WTC11 (cell line): ENCODE measurements at regions not wholly inside any gene's neighbourhood (a gene's known extent, or its start where the extent isn't known, plus 50 kb on each side); places are given as distances from the start of the nearest gene placed in this dataset.

Experiments used
- ATAC-seq: fragments of 200-7000 bp; cut with Tn5 transposase; 2 replicates; pipeline ENCODE4 v1.10.0; 2021; ENCODE audit warnings: mild to moderate bottlenecking, moderate library complexity
- CTCF ChIA-PET: fragments of 300-600 bp; sonication (Branson Sonifier 250); formaldehyde crosslinking; loops from one replicate; lab custom pipeline; 2021; ENCODE audit warnings: antibody characterized with exemption; lab: Charles Lee
- POLR2A ChIA-PET: fragments of 350-600 bp; sonication (Branson Sonifier 250); formaldehyde crosslinking; loops from one replicate; lab custom pipeline; 2021; ENCODE audit warnings: antibody characterized with exemption; lab: Charles Lee
- DNase-seq: peaks from one replicate; pipeline ENCODE4 v3.0.0; 2021; ENCODE audit warnings: low spot score
- H3K27ac Mint-ChIP-seq: 2 replicates; pipeline ENCODE4 v1.8.0; 2021; ENCODE audit warnings: mixed read lengths
- H3K27me3 Mint-ChIP-seq: 2 replicates; pipeline ENCODE4 v1.8.0; 2021; ENCODE audit warnings: low read depth, mild to moderate bottlenecking, moderate library complexity, mixed read lengths
- H3K36me3 Mint-ChIP-seq: 2 replicates; pipeline ENCODE4 v1.8.0; 2021; ENCODE audit warnings: mixed read lengths
- H3K4me1 Mint-ChIP-seq: 2 replicates; pipeline ENCODE4 v1.8.0; 2022; ENCODE audit warnings: mixed read lengths
- H3K4me3 Mint-ChIP-seq: 2 replicates; pipeline ENCODE4 v1.8.0; 2021; ENCODE audit warnings: mild to moderate bottlenecking, moderate library complexity, mixed read lengths
- H3K9me3 Mint-ChIP-seq: 2 replicates; pipeline ENCODE4 v1.8.0; 2021; ENCODE audit warnings: mixed read lengths
- E2F5 ChIP-seq: sonication (generic); formaldehyde crosslinking; IDR thresholded peaks from 2 replicates; pipeline ENCODE4 v1.8.1; 2022; ENCODE audit warnings: mild to moderate bottlenecking, moderate library complexity, missing genetic modification reagents
- FOXJ3 ChIP-seq: sonication (generic); formaldehyde crosslinking; IDR thresholded peaks from 2 replicates; pipeline ENCODE4 v1.9.0; 2021; ENCODE audit warnings: missing genetic modification reagents, mild to moderate bottlenecking, borderline replicate concordance
- FOXK1 ChIP-seq: sonication (generic); formaldehyde crosslinking; IDR thresholded peaks from 2 replicates; pipeline ENCODE4 v1.8.0; 2022; ENCODE audit warnings: mild to moderate bottlenecking, moderate library complexity, missing genetic modification reagents
- NFYB ChIP-seq: sonication (generic); formaldehyde crosslinking; conservative IDR thresholded peaks from 2 replicates; pipeline ENCODE4 v1.8.0; 2022; ENCODE audit warnings: low read depth, missing genetic modification reagents
- ZNF317 ChIP-seq: sonication (generic); formaldehyde crosslinking; IDR thresholded peaks from 2 replicates; pipeline ENCODE4 v1.8.1; 2023; ENCODE audit warnings: low read depth, mild to moderate bottlenecking, moderate library complexity, missing genetic modification reagents, borderline replicate concordance
- ZSCAN18 ChIP-seq: fragments of 250-450 bp; sonication (Bioruptor Pico); IDR thresholded peaks from 2 replicates; pipeline ENCODE4 v2.1.2; 2022; ENCODE audit warnings: mild to moderate bottlenecking, moderate library complexity
- TF ChIP-seq, protein P1 (sequence below): sonication (generic); formaldehyde crosslinking; IDR thresholded peaks from 2 replicates; pipeline ENCODE4 v1.8.0; 2022; ENCODE audit warnings: missing genetic modification reagents
- TF ChIP-seq, protein P2 (sequence below): fragments of 250-450 bp; sonication (Bioruptor Pico); IDR thresholded peaks from 2 replicates; pipeline ENCODE4 v1.9.0; 2021; ENCODE audit warnings: mild to moderate bottlenecking, borderline replicate concordance
- TF ChIP-seq, protein P3 (sequence below): sonication (generic); formaldehyde crosslinking; IDR thresholded peaks from 2 replicates; pipeline ENCODE4 v1.8.0; 2022; ENCODE audit warnings: mild to moderate bottlenecking, missing genetic modification reagents
- TF ChIP-seq, protein P4 (sequence below): fragments of 250-450 bp; sonication (Bioruptor Pico); conservative IDR thresholded peaks from 2 replicates; pipeline ENCODE4 v1.9.0; 2021; ENCODE audit warnings: mild to moderate bottlenecking
- TF ChIP-seq, protein P5 (sequence below): sonication (generic); formaldehyde crosslinking; conservative IDR thresholded peaks from 2 replicates; pipeline ENCODE4 v1.8.1; 2022; ENCODE audit warnings: mild to moderate bottlenecking, missing genetic modification reagents
- TF ChIP-seq, protein P6 (sequence below): sonication (generic); formaldehyde crosslinking; IDR thresholded peaks from 2 replicates; pipeline ENCODE4 v1.8.0; 2023; ENCODE audit warnings: mild to moderate bottlenecking, missing genetic modification reagents
- TF ChIP-seq, protein P7 (sequence below): sonication (generic); formaldehyde crosslinking; IDR thresholded peaks from 2 replicates; pipeline ENCODE4 v1.8.0; 2022; ENCODE audit warnings: mild to moderate bottlenecking, missing genetic modification reagents

- TF ChIP-seq, protein P1, sequence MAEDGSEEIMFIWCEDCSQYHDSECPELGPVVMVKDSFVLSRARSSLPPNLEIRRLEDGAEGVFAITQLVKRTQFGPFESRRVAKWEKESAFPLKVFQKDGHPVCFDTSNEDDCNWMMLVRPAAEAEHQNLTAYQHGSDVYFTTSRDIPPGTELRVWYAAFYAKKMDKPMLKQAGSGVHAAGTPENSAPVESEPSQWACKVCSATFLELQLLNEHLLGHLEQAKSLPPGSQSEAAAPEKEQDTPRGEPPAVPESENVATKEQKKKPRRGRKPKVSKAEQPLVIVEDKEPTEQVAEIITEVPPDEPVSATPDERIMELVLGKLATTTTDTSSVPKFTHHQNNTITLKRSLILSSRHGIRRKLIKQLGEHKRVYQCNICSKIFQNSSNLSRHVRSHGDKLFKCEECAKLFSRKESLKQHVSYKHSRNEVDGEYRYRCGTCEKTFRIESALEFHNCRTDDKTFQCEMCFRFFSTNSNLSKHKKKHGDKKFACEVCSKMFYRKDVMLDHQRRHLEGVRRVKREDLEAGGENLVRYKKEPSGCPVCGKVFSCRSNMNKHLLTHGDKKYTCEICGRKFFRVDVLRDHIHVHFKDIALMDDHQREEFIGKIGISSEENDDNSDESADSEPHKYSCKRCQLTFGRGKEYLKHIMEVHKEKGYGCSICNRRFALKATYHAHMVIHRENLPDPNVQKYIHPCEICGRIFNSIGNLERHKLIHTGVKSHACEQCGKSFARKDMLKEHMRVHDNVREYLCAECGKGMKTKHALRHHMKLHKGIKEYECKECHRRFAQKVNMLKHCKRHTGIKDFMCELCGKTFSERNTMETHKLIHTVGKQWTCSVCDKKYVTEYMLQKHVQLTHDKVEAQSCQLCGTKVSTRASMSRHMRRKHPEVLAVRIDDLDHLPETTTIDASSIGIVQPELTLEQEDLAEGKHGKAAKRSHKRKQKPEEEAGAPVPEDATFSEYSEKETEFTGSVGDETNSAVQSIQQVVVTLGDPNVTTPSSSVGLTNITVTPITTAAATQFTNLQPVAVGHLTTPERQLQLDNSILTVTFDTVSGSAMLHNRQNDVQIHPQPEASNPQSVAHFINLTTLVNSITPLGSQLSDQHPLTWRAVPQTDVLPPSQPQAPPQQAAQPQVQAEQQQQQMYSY (CRISPR knock-in tag) = no peak
- TF ChIP-seq, protein P2, sequence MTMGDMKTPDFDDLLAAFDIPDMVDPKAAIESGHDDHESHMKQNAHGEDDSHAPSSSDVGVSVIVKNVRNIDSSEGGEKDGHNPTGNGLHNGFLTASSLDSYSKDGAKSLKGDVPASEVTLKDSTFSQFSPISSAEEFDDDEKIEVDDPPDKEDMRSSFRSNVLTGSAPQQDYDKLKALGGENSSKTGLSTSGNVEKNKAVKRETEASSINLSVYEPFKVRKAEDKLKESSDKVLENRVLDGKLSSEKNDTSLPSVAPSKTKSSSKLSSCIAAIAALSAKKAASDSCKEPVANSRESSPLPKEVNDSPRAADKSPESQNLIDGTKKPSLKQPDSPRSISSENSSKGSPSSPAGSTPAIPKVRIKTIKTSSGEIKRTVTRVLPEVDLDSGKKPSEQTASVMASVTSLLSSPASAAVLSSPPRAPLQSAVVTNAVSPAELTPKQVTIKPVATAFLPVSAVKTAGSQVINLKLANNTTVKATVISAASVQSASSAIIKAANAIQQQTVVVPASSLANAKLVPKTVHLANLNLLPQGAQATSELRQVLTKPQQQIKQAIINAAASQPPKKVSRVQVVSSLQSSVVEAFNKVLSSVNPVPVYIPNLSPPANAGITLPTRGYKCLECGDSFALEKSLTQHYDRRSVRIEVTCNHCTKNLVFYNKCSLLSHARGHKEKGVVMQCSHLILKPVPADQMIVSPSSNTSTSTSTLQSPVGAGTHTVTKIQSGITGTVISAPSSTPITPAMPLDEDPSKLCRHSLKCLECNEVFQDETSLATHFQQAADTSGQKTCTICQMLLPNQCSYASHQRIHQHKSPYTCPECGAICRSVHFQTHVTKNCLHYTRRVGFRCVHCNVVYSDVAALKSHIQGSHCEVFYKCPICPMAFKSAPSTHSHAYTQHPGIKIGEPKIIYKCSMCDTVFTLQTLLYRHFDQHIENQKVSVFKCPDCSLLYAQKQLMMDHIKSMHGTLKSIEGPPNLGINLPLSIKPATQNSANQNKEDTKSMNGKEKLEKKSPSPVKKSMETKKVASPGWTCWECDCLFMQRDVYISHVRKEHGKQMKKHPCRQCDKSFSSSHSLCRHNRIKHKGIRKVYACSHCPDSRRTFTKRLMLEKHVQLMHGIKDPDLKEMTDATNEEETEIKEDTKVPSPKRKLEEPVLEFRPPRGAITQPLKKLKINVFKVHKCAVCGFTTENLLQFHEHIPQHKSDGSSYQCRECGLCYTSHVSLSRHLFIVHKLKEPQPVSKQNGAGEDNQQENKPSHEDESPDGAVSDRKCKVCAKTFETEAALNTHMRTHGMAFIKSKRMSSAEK (CRISPR knock-in tag) = no peak
- TF ChIP-seq, protein P3, sequence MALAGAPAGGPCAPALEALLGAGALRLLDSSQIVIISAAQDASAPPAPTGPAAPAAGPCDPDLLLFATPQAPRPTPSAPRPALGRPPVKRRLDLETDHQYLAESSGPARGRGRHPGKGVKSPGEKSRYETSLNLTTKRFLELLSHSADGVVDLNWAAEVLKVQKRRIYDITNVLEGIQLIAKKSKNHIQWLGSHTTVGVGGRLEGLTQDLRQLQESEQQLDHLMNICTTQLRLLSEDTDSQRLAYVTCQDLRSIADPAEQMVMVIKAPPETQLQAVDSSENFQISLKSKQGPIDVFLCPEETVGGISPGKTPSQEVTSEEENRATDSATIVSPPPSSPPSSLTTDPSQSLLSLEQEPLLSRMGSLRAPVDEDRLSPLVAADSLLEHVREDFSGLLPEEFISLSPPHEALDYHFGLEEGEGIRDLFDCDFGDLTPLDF (CRISPR knock-in tag) = no peak
- no peak for TF ChIP-seq ZSCAN18 (CRISPR knock-in tag)
- TF ChIP-seq, protein P4, sequence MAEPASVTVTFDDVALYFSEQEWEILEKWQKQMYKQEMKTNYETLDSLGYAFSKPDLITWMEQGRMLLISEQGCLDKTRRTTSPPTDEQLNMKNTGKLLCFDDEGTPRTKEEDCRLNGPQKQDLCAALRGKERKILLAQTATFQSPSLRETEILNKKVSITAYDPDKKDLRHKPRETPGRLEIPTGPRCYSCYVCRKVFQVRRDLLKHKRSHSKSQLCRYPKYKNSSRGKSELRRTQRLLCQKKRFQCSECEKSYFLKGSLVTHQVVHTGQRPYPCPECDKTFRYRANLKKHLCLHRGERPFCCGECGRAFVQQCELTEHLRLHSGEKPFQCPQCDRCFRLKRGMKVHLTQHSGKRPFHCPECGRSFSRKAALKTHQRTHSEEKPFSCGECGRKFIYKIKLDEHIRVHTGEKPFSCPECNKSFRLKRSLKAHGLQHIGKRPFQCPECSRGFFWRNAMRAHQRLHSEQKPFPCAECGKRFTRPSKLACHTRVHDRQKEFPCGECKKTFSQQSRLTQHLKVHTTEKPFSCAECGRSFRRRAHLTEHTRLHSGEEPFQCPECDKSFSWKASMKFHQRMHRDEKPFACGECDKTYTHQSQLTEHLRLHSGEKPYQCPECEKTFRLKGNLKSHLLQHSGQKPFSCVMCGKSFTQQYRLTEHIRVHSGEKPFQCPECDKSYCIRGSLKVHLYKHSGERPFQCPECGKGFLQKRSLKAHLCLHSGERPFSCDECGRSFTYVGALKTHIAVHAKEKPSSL (CRISPR knock-in tag) = no peak
- TF ChIP-seq, protein P5, sequence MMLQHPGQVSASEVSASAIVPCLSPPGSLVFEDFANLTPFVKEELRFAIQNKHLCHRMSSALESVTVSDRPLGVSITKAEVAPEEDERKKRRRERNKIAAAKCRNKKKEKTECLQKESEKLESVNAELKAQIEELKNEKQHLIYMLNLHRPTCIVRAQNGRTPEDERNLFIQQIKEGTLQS (CRISPR knock-in tag) = no peak
- no peak for TF ChIP-seq E2F5 (CRISPR knock-in tag)
Observed at GRCh38 chr4:138675685-138676084, 339.9 kb upstream of the NOCT start (continued).

DNA sequence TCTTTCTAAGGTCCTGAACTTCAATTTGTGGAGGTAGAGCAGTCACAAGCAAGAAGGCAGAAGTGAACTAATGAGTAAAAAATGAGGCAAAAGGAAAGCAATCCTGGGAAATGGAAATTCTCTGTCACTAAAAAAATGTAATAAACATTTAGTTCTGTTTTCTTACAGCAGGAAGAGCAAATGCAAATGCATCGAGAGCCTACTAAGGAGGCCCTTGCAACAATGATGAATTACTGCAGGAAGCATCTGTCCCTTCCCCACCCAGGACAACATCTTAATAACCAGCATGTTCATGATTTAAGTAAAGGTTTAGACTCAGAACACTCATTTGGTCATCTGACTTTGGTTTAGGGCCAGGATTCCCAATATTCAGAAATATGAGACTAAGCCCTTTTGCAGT, 341.4 kb upstream of the NOCT start:
- H3K4me1 Mint-ChIP-seq = peaks cover 51% of the 10 kb centered on the region
- ChIA-PET CTCF (interaction anchor here (0.7 kb wide), 1 partner anchor 18 kb away, joined by 5 read pairs; no protein-coding TSS in a partner anchor), POLR2A (no interaction called here)
- no peaks in the 10 kb centered on the region for H3K36me3 Mint-ChIP-seq
- DNase-seq = no peak
- H3K27me3 Mint-ChIP-seq = peaks cover 6% of the 10 kb centered on the region; the same call in 1 of the 2 replicates
- no peak for ATAC-seq
- H3K9me3 Mint-ChIP-seq = no peaks in the 10 kb centered on the region
- TF ChIP-seq, protein P6, sequence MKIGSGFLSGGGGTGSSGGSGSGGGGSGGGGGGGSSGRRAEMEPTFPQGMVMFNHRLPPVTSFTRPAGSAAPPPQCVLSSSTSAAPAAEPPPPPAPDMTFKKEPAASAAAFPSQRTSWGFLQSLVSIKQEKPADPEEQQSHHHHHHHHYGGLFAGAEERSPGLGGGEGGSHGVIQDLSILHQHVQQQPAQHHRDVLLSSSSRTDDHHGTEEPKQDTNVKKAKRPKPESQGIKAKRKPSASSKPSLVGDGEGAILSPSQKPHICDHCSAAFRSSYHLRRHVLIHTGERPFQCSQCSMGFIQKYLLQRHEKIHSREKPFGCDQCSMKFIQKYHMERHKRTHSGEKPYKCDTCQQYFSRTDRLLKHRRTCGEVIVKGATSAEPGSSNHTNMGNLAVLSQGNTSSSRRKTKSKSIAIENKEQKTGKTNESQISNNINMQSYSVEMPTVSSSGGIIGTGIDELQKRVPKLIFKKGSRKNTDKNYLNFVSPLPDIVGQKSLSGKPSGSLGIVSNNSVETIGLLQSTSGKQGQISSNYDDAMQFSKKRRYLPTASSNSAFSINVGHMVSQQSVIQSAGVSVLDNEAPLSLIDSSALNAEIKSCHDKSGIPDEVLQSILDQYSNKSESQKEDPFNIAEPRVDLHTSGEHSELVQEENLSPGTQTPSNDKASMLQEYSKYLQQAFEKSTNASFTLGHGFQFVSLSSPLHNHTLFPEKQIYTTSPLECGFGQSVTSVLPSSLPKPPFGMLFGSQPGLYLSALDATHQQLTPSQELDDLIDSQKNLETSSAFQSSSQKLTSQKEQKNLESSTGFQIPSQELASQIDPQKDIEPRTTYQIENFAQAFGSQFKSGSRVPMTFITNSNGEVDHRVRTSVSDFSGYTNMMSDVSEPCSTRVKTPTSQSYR (CRISPR knock-in tag) = no peak
- TF ChIP-seq FOXJ3 (CRISPR knock-in tag) = no peak
- TF ChIP-seq ZNF317 = no peak
- TF ChIP-seq, protein P7, sequence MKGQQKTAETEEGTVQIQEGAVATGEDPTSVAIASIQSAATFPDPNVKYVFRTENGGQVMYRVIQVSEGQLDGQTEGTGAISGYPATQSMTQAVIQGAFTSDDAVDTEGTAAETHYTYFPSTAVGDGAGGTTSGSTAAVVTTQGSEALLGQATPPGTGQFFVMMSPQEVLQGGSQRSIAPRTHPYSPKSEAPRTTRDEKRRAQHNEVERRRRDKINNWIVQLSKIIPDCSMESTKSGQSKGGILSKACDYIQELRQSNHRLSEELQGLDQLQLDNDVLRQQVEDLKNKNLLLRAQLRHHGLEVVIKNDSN (CRISPR knock-in tag) = no peak
- no peak for TF ChIP-seq FOXK1 (CRISPR knock-in tag)
- TF ChIP-seq NFYB (CRISPR knock-in tag) = no peak
- no peak overlapping the region for H3K27ac Mint-ChIP-seq
- no peak overlapping the region for H3K4me3 Mint-ChIP-seq
